ENCODE measurements at regions not wholly inside any gene's neighbourhood (a gene's known extent, or its start where the extent isn't known, plus 50 kb on each side); places are given as distances from the start of the nearest gene placed in this dataset.

- peaks cover under 1% of the 10 kb centered on the region for H3F3A ChIP-seq (replicated peaks; ENCODE audit: insufficient read depth)
- no peaks in the 10 kb centered on the region for H3K9me2 ChIP-seq
- H3K36me3 ChIP-seq (replicated peaks in 1 of 2; ENCODE audit: control insufficient read depth in 1 of 2, insufficient read depth in 2 of 2, low read length in 1 of 2): no peaks in the 10 kb centered on the region
- no peaks in the 10 kb centered on the region for H3K9me3 ChIP-seq
- H3K9ac ChIP-seq: no peak overlapping the region
- no peak overlapping the region for H3K27ac ChIP-seq (ENCODE audit: low read depth in 2 of 2, low read length in 1 of 2)
- H3K4me3 ChIP-seq (ENCODE audit: low read depth in 2 of 2, low read length in 1 of 2): no peak overlapping the region
- DNase-seq: no peak
- H2AFZ ChIP-seq (ENCODE audit: low read depth): 0 out of 2 replicates have a peak overlapping the region, but pooled peaks have one; percentile 19
- no peaks in the 10 kb centered on the region for H3K79me2 ChIP-seq (ENCODE audit: insufficient read depth)
- 96% methylated on average over 6 of the region's 6 CpGs for WGBS (ENCODE audit: low lambda C conversion rate)
- no peaks in the 10 kb centered on the region for H3K27me3 ChIP-seq (ENCODE audit: insufficient read depth)
- POLR2A ChIA-PET: no interaction called here
- CTCF ChIA-PET: no interaction called here
- TF ChIP-seq RFX5 (IDR thresholded peaks at IDR 0.05; ENCODE audit: low read length): no peak
- no peak for TF ChIP-seq NRF1 (IDR thresholded peaks at IDR 0.05; ENCODE audit: low read depth, low read length)
- TF ChIP-seq FOXJ3 (CRISPR knock-in tag; IDR thresholded peaks at IDR 0.05): no peak
- TF ChIP-seq CTCF (IDR thresholded peaks at IDR 0.05): no peak
- TF ChIP-seq EZH2phosphoT487 (IDR thresholded peaks at IDR 0.05; ENCODE audit: borderline replicate concordance, low read depth): no peak
- TF ChIP-seq EP300 (IDR thresholded peaks at IDR 0.05; ENCODE audit: borderline replicate concordance in 1 of 2, low read depth in 1 of 2, low read length in 1 of 2): no peak
- TF ChIP-seq NFIC (IDR thresholded peaks at IDR 0.05; ENCODE audit: borderline replicate concordance): no peak
- TF ChIP-seq CHD2 (IDR thresholded peaks at IDR 0.05; ENCODE audit: low read length, partially characterized antibody): no peak
- no peak for TF ChIP-seq POLR2AphosphoS5 (IDR thresholded peaks at IDR 0.05; ENCODE audit: low read depth, low read length)
- TF ChIP-seq, protein P1, sequence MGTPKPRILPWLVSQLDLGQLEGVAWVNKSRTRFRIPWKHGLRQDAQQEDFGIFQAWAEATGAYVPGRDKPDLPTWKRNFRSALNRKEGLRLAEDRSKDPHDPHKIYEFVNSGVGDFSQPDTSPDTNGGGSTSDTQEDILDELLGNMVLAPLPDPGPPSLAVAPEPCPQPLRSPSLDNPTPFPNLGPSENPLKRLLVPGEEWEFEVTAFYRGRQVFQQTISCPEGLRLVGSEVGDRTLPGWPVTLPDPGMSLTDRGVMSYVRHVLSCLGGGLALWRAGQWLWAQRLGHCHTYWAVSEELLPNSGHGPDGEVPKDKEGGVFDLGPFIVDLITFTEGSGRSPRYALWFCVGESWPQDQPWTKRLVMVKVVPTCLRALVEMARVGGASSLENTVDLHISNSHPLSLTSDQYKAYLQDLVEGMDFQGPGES (IDR thresholded peaks at IDR 0.05; ENCODE audit: low read depth, low read length): no peak
- no peak for TF ChIP-seq RXRA (IDR thresholded peaks at IDR 0.05; ENCODE audit: borderline replicate concordance, low read depth)
- no peak for TF ChIP-seq SMC3 (IDR thresholded peaks at IDR 0.05; ENCODE audit: low read depth, low read length)
- TF ChIP-seq TAF1 (IDR thresholded peaks at IDR 0.05; ENCODE audit: borderline replicate concordance, low read depth, low read length): no peak
- TF ChIP-seq FOXM1 (IDR thresholded peaks at IDR 0.05; ENCODE audit: low read depth): no peak
- no peak for TF ChIP-seq PBX3 (IDR thresholded peaks at IDR 0.05)
- TF ChIP-seq RCOR1 (IDR thresholded peaks at IDR 0.05; ENCODE audit: low read length): no peak
- H4K20me1 ChIP-seq (ENCODE audit: insufficient read depth): no peaks in the 10 kb centered on the region
- no peak overlapping the region for H3K4me2 ChIP-seq
- peaks cover 5 to 8% of the 10 kb centered on the region in 2 experiments; a peak in 3 of 4 replicates for H3K4me1 ChIP-seq (ENCODE audit: control insufficient read depth in 1 of 2, insufficient read depth in 2 of 2, low read depth in 1 of 2, low read length in 1 of 2)
Observed at GRCh38 chr2:207225773-207226172, 60.0 kb upstream of the KLF7 start.
